A549 (cell line): ENCODE measurements at regions not wholly inside any gene's neighbourhood (a gene's known extent, or its start where the extent isn't known, plus 50 kb on each side); places are given as distances from the start of the nearest gene placed in this dataset.

ENCODE experiments used
- BHLHE40 ChIP-seq: IDR thresholded peaks from 2 replicates; pipeline ENCODE4 v1.6.1; 2012; ENCODE audit warnings: low read depth, low read length, inconsistent platforms
- CHD4 ChIP-seq: fragments of 200-600 bp; sonication (generic); IDR thresholded peaks from 2 replicates; pipeline ENCODE4 v1.6.1; 2016; ENCODE audit warnings: antibody characterized with exemption, mild to moderate bottlenecking, borderline replicate concordance
- JUN ChIP-seq, 2 experiments: fragments of >200 bp; sonication (Bioruptor Twin); formaldehyde crosslinking; IDR thresholded peaks; 2 replicates in 1 of 2; 3 replicates in 1 of 2; pipeline ENCODE4 v1.6.1; 2016 to 2017
- KDM1A ChIP-seq: fragments of 200-600 bp; sonication (generic); IDR thresholded peaks from 2 replicates; pipeline ENCODE4 v1.6.1; 2016; ENCODE audit warnings: low read depth, mild to moderate bottlenecking
- MAZ ChIP-seq: fragments of 150-350 bp; IDR thresholded peaks from 2 replicates; pipeline ENCODE4 v1.6.1; 2014; ENCODE audit warnings: antibody characterized with exemption, low read depth, low read length, borderline replicate concordance
- RAD21 ChIP-seq, 2 experiments: fragments of >200 bp in 1 of 2; sonication (Bioruptor Twin) in 1 of 2; formaldehyde crosslinking in 1 of 2; IDR thresholded peaks in 1 of 2; conservative IDR thresholded peaks in 1 of 2; 2 replicates in 1 of 2; 3 replicates in 1 of 2; pipeline ENCODE4 v1.6.1; 2012 to 2018; ENCODE audit warnings: inconsistent platforms in 1 of 2
- RCOR1 ChIP-seq: fragments of 150-350 bp; IDR thresholded peaks from 2 replicates; pipeline ENCODE4 v1.6.1; 2014; ENCODE audit warnings: antibody characterized with exemption, low read length, low read depth
- RFX5 ChIP-seq: fragments of 450-650 bp; IDR thresholded peaks from 2 replicates; pipeline ENCODE4 v1.7.1; 2014; ENCODE audit warnings: antibody characterized with exemption, mild to moderate bottlenecking, moderate library complexity
- SMC3 ChIP-seq: fragments of >200 bp; sonication (Bioruptor Twin); formaldehyde crosslinking; IDR thresholded peaks from 3 replicates; pipeline ENCODE4 v1.6.1; 2018; ENCODE audit warnings: inconsistent platforms
- ZFP36 ChIP-seq: fragments of 450-650 bp; IDR thresholded peaks from 2 replicates; pipeline ENCODE4 v1.6.1; 2014; ENCODE audit warnings: borderline replicate concordance; ENCODE audit not compliant: partially characterized antibody
- TF ChIP-seq, protein P1 (sequence below): IDR thresholded peaks from 2 replicates; pipeline ENCODE4 v1.6.1; 2012
- TF ChIP-seq, protein P2 (sequence below): fragments of >200 bp; sonication (Bioruptor Twin); formaldehyde crosslinking; IDR thresholded peaks from 3 replicates; pipeline ENCODE4 v1.5.1; 2016
- TF ChIP-seq, protein P3 (sequence below): fragments of 200-600 bp; sonication (generic); IDR thresholded peaks from 2 replicates; pipeline ENCODE4 v1.6.1; 2016; ENCODE audit warnings: antibody characterized with exemption, mild to moderate bottlenecking, moderate library complexity
- TF ChIP-seq, protein P4 (sequence below): fragments of >200 bp; sonication (Bioruptor Twin); formaldehyde crosslinking; IDR thresholded peaks from 3 replicates; pipeline ENCODE4 v1.6.1; 2016

DNA sequence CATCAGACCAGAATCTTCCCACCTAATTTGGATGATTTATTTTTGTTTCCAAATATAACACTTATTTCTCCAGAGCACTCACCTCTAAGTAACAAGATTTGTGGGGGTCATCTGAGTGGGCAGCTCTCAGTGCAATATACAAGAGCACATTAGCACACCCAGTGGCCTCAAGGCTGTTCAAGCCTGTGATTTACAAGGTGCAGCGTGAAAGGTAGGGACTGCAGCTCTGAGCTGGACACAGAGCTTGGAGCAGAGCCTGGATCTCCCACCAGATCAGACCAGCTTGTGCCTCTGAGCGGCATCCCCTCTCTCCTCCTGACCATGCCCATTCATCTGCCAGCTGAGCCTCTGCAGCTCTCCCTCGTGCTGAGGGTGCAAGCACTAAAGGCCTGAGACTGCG lies 323.3 kb upstream of the ZC3H12C start:
- TF ChIP-seq RCOR1, result no peak
- TF ChIP-seq, protein P1, sequence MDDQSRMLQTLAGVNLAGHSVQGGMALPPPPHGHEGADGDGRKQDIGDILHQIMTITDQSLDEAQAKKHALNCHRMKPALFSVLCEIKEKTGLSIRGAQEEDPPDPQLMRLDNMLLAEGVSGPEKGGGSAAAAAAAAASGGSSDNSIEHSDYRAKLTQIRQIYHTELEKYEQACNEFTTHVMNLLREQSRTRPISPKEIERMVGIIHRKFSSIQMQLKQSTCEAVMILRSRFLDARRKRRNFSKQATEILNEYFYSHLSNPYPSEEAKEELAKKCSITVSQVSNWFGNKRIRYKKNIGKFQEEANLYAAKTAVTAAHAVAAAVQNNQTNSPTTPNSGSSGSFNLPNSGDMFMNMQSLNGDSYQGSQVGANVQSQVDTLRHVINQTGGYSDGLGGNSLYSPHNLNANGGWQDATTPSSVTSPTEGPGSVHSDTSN, result no peak
- TF ChIP-seq, protein P2, sequence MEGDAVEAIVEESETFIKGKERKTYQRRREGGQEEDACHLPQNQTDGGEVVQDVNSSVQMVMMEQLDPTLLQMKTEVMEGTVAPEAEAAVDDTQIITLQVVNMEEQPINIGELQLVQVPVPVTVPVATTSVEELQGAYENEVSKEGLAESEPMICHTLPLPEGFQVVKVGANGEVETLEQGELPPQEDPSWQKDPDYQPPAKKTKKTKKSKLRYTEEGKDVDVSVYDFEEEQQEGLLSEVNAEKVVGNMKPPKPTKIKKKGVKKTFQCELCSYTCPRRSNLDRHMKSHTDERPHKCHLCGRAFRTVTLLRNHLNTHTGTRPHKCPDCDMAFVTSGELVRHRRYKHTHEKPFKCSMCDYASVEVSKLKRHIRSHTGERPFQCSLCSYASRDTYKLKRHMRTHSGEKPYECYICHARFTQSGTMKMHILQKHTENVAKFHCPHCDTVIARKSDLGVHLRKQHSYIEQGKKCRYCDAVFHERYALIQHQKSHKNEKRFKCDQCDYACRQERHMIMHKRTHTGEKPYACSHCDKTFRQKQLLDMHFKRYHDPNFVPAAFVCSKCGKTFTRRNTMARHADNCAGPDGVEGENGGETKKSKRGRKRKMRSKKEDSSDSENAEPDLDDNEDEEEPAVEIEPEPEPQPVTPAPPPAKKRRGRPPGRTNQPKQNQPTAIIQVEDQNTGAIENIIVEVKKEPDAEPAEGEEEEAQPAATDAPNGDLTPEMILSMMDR, result no peak
- TF ChIP-seq BHLHE40, result no peak
- TF ChIP-seq CHD4, result no peak
- no peak for TF ChIP-seq ZFP36
- TF ChIP-seq, protein P3, sequence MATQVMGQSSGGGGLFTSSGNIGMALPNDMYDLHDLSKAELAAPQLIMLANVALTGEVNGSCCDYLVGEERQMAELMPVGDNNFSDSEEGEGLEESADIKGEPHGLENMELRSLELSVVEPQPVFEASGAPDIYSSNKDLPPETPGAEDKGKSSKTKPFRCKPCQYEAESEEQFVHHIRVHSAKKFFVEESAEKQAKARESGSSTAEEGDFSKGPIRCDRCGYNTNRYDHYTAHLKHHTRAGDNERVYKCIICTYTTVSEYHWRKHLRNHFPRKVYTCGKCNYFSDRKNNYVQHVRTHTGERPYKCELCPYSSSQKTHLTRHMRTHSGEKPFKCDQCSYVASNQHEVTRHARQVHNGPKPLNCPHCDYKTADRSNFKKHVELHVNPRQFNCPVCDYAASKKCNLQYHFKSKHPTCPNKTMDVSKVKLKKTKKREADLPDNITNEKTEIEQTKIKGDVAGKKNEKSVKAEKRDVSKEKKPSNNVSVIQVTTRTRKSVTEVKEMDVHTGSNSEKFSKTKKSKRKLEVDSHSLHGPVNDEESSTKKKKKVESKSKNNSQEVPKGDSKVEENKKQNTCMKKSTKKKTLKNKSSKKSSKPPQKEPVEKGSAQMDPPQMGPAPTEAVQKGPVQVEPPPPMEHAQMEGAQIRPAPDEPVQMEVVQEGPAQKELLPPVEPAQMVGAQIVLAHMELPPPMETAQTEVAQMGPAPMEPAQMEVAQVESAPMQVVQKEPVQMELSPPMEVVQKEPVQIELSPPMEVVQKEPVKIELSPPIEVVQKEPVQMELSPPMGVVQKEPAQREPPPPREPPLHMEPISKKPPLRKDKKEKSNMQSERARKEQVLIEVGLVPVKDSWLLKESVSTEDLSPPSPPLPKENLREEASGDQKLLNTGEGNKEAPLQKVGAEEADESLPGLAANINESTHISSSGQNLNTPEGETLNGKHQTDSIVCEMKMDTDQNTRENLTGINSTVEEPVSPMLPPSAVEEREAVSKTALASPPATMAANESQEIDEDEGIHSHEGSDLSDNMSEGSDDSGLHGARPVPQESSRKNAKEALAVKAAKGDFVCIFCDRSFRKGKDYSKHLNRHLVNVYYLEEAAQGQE, result no peak
- TF ChIP-seq, protein P4, sequence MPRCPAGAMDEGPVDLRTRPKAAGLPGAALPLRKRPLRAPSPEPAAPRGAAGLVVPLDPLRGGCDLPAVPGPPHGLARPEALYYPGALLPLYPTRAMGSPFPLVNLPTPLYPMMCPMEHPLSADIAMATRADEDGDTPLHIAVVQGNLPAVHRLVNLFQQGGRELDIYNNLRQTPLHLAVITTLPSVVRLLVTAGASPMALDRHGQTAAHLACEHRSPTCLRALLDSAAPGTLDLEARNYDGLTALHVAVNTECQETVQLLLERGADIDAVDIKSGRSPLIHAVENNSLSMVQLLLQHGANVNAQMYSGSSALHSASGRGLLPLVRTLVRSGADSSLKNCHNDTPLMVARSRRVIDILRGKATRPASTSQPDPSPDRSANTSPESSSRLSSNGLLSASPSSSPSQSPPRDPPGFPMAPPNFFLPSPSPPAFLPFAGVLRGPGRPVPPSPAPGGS, result no peak
- TF ChIP-seq MAZ, result no peak
- TF ChIP-seq RFX5, result no peak
- TF ChIP-seq RAD21 (conservative IDR thresholded peaks at IDR 0.05 in 1 of 2, IDR thresholded peaks at IDR 0.05 in 1 of 2), result no peak
- TF ChIP-seq JUN (IDR thresholded peaks at IDR 0.05), result no peak
- TF ChIP-seq SMC3, result no peak
- TF ChIP-seq KDM1A, result no peak
